Liver (tissue), 8 donors: ENCODE measurements at regions not wholly inside any gene's neighbourhood (a gene's known extent, or its start where the extent isn't known, plus 50 kb on each side); places are given as distances from the start of the nearest gene placed in this dataset.

Source experiments
- DNase-seq: peaks from one replicate; pipeline ENCODE4 v3.0.0-alpha.2; 2017; ENCODE audit warnings: low spot score
- H3K27ac ChIP-seq, 2 donors: one replicate each; pipeline ENCODE4 v1.7.0; 2013; ENCODE audit warnings: inconsistent platforms in 2 of 2, low read length in 2 of 2, control low read depth in 1 of 2, low read depth in 1 of 2, mild to moderate bottlenecking in 1 of 2
- H3K27me3 ChIP-seq, 4 donors: one replicate each; pipeline versions ENCODE4 v1.6.1 to v1.7.0; 2013; ENCODE audit warnings: low read length in 3 of 4, inconsistent platforms in 1 of 4, mild to moderate bottlenecking in 1 of 4, moderate library complexity in 1 of 4; ENCODE audit not compliant: control insufficient read depth in 4 of 4, insufficient read depth in 4 of 4
- H3K36me3 ChIP-seq, 4 donors: one replicate each; pipeline versions ENCODE4 v1.6.1 to v1.7.0; 2013; ENCODE audit warnings: low read length in 3 of 4, mild to moderate bottlenecking in 3 of 4, low read depth in 1 of 4, moderate library complexity in 1 of 4; ENCODE audit not compliant: control insufficient read depth in 4 of 4, insufficient read depth in 3 of 4
- H3K4me1 ChIP-seq, 4 donors: one replicate each; pipeline versions ENCODE4 v1.6.1 to v1.7.0; 2013; ENCODE audit warnings: low read length in 3 of 4, mild to moderate bottlenecking in 3 of 4, moderate library complexity in 1 of 4; ENCODE audit not compliant: control insufficient read depth in 4 of 4, insufficient read depth in 4 of 4
- H3K4me3 ChIP-seq, 3 donors: one replicate each; pipeline versions ENCODE4 v1.6.1 to v1.7.0; 2013; ENCODE audit warnings: low read length in 3 of 3, control low read depth in 1 of 3, low read depth in 1 of 3, mild to moderate bottlenecking in 1 of 3
- H3K9ac ChIP-seq, 2 donors: one replicate each; pipeline ENCODE4 v1.7.0; 2013; ENCODE audit warnings: low read length in 2 of 2, mild to moderate bottlenecking in 2 of 2, moderate library complexity in 2 of 2, control low read depth in 1 of 2, low read depth in 1 of 2
- H3K9me3 ChIP-seq, 4 donors: one replicate each; pipeline versions ENCODE4 v1.6.1 to v1.7.0; 2013; ENCODE audit warnings: low read length in 3 of 4; ENCODE audit not compliant: control insufficient read depth in 4 of 4
- ATF3 ChIP-seq: IDR thresholded peaks from 2 replicates; pipeline ENCODE4 v1.6.1; 2016; ENCODE audit warnings: antibody characterized with exemption
- CTCF ChIP-seq: fragments of 150-350 bp; IDR thresholded peaks from 2 replicates; pipeline ENCODE4 v1.5.1; 2017; ENCODE audit warnings: improper control_type of control experiment, low read depth, low read length; ENCODE audit not compliant: missing input control
- EGR1 ChIP-seq, 2 donors: IDR thresholded peaks; 2 replicates each; pipeline ENCODE4 v1.6.1; 2016 to 2018; ENCODE audit warnings: antibody characterized with exemption in 2 of 2, low read depth in 2 of 2
- FOXA1 ChIP-seq: IDR thresholded peaks from 2 replicates; pipeline ENCODE4 v1.6.1; 2016; ENCODE audit warnings: antibody characterized with exemption
- FOXA2 ChIP-seq: IDR thresholded peaks from 2 replicates; pipeline ENCODE4 v1.6.1; 2016; ENCODE audit warnings: antibody characterized with exemption
- GABPA ChIP-seq, 2 donors: IDR thresholded peaks in 1 of 2; conservative IDR thresholded peaks in 1 of 2; 2 replicates each; pipeline ENCODE4 v1.6.1; 2016; ENCODE audit warnings: antibody characterized with exemption in 2 of 2, mild to moderate bottlenecking in 1 of 2, moderate library complexity in 1 of 2
- HNF4A ChIP-seq, 2 donors: conservative IDR thresholded peaks; 2 replicates each; pipeline ENCODE4 v1.6.1; 2016; ENCODE audit warnings: antibody characterized with exemption in 2 of 2, mild to moderate bottlenecking in 2 of 2
- HNF4G ChIP-seq: IDR thresholded peaks from 2 replicates; pipeline ENCODE4 v1.6.1; 2016; ENCODE audit warnings: antibody characterized with exemption
- JUND ChIP-seq, 2 donors: IDR thresholded peaks; 2 replicates each; pipeline ENCODE4 v1.6.1; 2016; ENCODE audit warnings: antibody characterized with exemption in 2 of 2
- NR2F2 ChIP-seq: IDR thresholded peaks from 2 replicates; pipeline ENCODE4 v1.6.1; 2016; ENCODE audit warnings: antibody characterized with exemption
- RAD21 ChIP-seq, 2 donors: IDR thresholded peaks; 2 replicates each; pipeline ENCODE4 v1.6.1; 2016; ENCODE audit warnings: antibody characterized with exemption in 2 of 2, mild to moderate bottlenecking in 2 of 2
- REST ChIP-seq: IDR thresholded peaks from 2 replicates; pipeline ENCODE4 v1.6.1; 2016; ENCODE audit warnings: antibody characterized with exemption, mild to moderate bottlenecking
- RXRA ChIP-seq, 2 donors: IDR thresholded peaks; 2 replicates each; pipeline ENCODE4 v1.6.1; 2017 to 2018; ENCODE audit warnings: antibody characterized with exemption in 2 of 2, mild to moderate bottlenecking in 1 of 2
- SP1 ChIP-seq: IDR thresholded peaks from 2 replicates; pipeline ENCODE4 v1.6.1; 2018; ENCODE audit warnings: antibody characterized with exemption, mild to moderate bottlenecking
- TAF1 ChIP-seq: conservative IDR thresholded peaks from 2 replicates; pipeline ENCODE4 v1.6.1; 2016; ENCODE audit warnings: antibody characterized with exemption, mild to moderate bottlenecking
- YY1 ChIP-seq: IDR thresholded peaks from 2 replicates; pipeline ENCODE4 v1.6.1; 2016; ENCODE audit warnings: antibody characterized with exemption, mild to moderate bottlenecking
- WGBS: extraction: QIAGEN DNeasy Blood & Tissue Kit; methylation state at CpG from one replicate; pipeline ENCODE4 v1.1.7; 2013; 5-methylcytosine and 5-hydroxymethylcytosine counted together
- TF ChIP-seq, protein P1 (sequence below): IDR thresholded peaks from 2 replicates; pipeline ENCODE4 v1.6.1; 2016; ENCODE audit warnings: antibody characterized with exemption
- TF ChIP-seq, protein P2 (sequence below): IDR thresholded peaks from 2 replicates; pipeline ENCODE4 v1.6.1; 2016; ENCODE audit warnings: antibody characterized with exemption
- donor health status: healthy.
- donor health status: healthy.
- donor health status: healthy.
- donor health status: healthy.
- donor health status: healthy.

- WGBS: 80% methylated on average over 3 of the region's 3 CpGs
- Histone ChIP-seq H3K27me3 (no peaks in the 10 kb centered on the region), H3K4me1 (no peaks in the 10 kb centered on the region), H3K27ac (no peak overlapping the region), H3K9ac (no peak overlapping the region), H3K36me3 (no peaks in the 10 kb centered on the region), H3K4me3 (no peak overlapping the region), H3K9me3 (peaks cover 0 to 7% (median 2%) of the 10 kb centered on the region in 4 donors)
- TF ChIP-seq GABPA (IDR thresholded peaks at IDR 0.05 in 1 of 2, conservative IDR thresholded peaks at IDR 0.05 in 1 of 2) (no peak), FOXA2 (no peak), TAF1 (no peak), NR2F2 (no peak), CTCF (no peak)
- TF ChIP-seq, protein P1, sequence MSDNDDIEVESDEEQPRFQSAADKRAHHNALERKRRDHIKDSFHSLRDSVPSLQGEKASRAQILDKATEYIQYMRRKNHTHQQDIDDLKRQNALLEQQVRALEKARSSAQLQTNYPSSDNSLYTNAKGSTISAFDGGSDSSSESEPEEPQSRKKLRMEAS: no peak
- no peak for DNase-seq
Measured at GRCh38 chr1:163632269-163632668, 310.5 kb downstream of the NUF2 start.

GRCh38 chr1:163633366-163633765 is 311.6 kb downstream of the NUF2 start:
- DNase-seq: no peak

More at GRCh38 chr1:163633366-163633765, 311.6 kb downstream of the NUF2 start:
- Histone ChIP-seq H3K27ac (no peak overlapping the region), H3K9ac (no peak overlapping the region), H3K27me3 (no peaks in the 10 kb centered on the region), H3K4me1 (no peaks in the 10 kb centered on the region), H3K4me3 (peak overlapping the region in 1 of 3 donors; percentile 11), H3K9me3 (peaks cover 0 to 7% (median 2%) of the 10 kb centered on the region in 4 donors), H3K36me3 (no peaks in the 10 kb centered on the region)
- TF ChIP-seq ATF3 (no peak), RAD21 (IDR thresholded peaks at IDR 0.05) (no peak), HNF4A (conservative IDR thresholded peaks at IDR 0.05) (no peak), GABPA (IDR thresholded peaks at IDR 0.05 in 1 of 2, conservative IDR thresholded peaks at IDR 0.05 in 1 of 2) (no peak), HNF4G (no peak), CTCF (no peak), SP1 (no peak), NR2F2 (no peak), RXRA (IDR thresholded peaks at IDR 0.05) (no peak), JUND (IDR thresholded peaks at IDR 0.05) (no peak), REST (no peak), FOXA2 (no peak), YY1 (no peak), FOXA1 (no peak), TAF1 (no peak), EGR1 (IDR thresholded peaks at IDR 0.05; ENCODE audit: low read depth in 2 of 2) (no peak)
- TF ChIP-seq, protein P2, sequence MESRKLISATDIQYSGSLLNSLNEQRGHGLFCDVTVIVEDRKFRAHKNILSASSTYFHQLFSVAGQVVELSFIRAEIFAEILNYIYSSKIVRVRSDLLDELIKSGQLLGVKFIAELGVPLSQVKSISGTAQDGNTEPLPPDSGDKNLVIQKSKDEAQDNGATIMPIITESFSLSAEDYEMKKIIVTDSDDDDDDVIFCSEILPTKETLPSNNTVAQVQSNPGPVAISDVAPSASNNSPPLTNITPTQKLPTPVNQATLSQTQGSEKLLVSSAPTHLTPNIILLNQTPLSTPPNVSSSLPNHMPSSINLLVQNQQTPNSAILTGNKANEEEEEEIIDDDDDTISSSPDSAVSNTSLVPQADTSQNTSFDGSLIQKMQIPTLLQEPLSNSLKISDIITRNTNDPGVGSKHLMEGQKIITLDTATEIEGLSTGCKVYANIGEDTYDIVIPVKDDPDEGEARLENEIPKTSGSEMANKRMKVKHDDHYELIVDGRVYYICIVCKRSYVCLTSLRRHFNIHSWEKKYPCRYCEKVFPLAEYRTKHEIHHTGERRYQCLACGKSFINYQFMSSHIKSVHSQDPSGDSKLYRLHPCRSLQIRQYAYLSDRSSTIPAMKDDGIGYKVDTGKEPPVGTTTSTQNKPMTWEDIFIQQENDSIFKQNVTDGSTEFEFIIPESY: no peak
- TF ChIP-seq, protein P1: no peak
- 86% methylated on average over 1 of the region's 1 CpG for WGBS
